HEK293T (cell line): ENCODE measurements at regions not wholly inside any gene's neighbourhood (a gene's known extent, or its start where the extent isn't known, plus 50 kb on each side); places are given as distances from the start of the nearest gene placed in this dataset.

Experiments
- ARNT ChIP-seq: fragments of 450-650 bp; IDR thresholded peaks from 2 replicates; pipeline ENCODE4 v1.6.1; 2017; ENCODE audit warnings: mild to moderate bottlenecking
- ELF4 ChIP-seq: fragments of 450-650 bp; IDR thresholded peaks from 2 replicates; pipeline ENCODE4 v1.6.1; 2017; ENCODE audit warnings: antibody characterized with exemption
- FOXK2 ChIP-seq: fragments of 450-650 bp; IDR thresholded peaks from 2 replicates; pipeline ENCODE4 v1.6.1; 2016; ENCODE audit warnings: mild to moderate bottlenecking
- FOXM1 ChIP-seq: fragments of 450-650 bp; IDR thresholded peaks from 2 replicates; pipeline ENCODE4 v1.6.1; 2017; ENCODE audit warnings: mild to moderate bottlenecking, borderline replicate concordance
- SP1 ChIP-seq: fragments of 450-650 bp; IDR thresholded peaks from 2 replicates; pipeline ENCODE4 v1.6.1; 2017

DNA sequence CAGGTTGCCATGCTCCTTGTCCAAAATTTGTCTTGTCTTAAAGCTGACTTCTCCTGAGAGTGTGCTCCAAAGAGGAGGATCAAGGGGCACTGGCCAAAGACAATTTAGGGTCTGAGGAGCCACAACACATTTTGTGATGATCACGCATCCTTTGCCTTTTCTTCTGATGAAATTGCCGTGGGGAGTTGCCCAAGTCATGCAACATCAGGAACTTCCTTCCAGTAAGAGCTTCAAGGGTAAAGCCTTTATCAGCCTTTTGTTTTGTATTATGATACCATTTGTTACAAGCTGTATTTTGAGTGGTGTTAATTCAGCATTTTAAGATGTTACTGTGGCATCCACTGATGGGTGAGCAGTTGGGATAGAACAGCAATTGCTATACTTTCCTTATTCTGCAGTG lies 131.2 kb upstream of the MKI67 start:
- TF ChIP-seq ELF4 (no peak), ARNT (no peak), FOXK2 (no peak), SP1 (no peak), FOXM1 (no peak)
